AG04449 (cell line): ENCODE measurements at regions not wholly inside any gene's neighbourhood (a gene's known extent, or its start where the extent isn't known, plus 50 kb on each side); places are given as distances from the start of the nearest gene placed in this dataset.

Experiments
- CTCF ChIA-PET: fragments of 350-600 bp; formaldehyde crosslinking; extraction: SDS; loops from one replicate; lab custom pipeline; 2021; ENCODE audit warnings: antibody characterized with exemption; lab: Yijun Ruan, JAX
- POLR2A ChIA-PET: fragments of 400-600, 350-600 bp; formaldehyde crosslinking; extraction: SDS; loops from one replicate; lab custom pipeline; 2020; ENCODE audit warnings: antibody characterized with exemption, inconsistent platforms; lab: Yijun Ruan, JAX
- DNase-seq: peaks from one replicate; pipeline ENCODE4 v3.0.0-alpha.2; 2010; ENCODE audit warnings: low read depth, low spot score
- H3K4me3 ChIP-seq: 2 replicates; pipeline ENCODE4 v1.5.1; 2011; ENCODE audit warnings: low read depth, mild to moderate bottlenecking, control low read depth, low read length
- CTCF ChIP-seq: IDR thresholded peaks from one replicate; pipeline ENCODE4 v1.5.1; 2011; ENCODE audit warnings: mild to moderate bottlenecking, moderate library complexity, low read length, control low read depth, inconsistent platforms; ENCODE audit not compliant: insufficient read depth; ENCODE audit errors: missing control alignments

GRCh38 chr18:6493194-6493593 lies 78.5 kb upstream of the L3MBTL4 start:
- POLR2A ChIA-PET, result no interaction called here
- no peak for TF ChIP-seq CTCF
- CTCF ChIA-PET, result no interaction called here
- no peak for DNase-seq
- no peak overlapping the region for H3K4me3 ChIP-seq

- CTCF ChIA-PET, result no interaction called here
- TF ChIP-seq CTCF, result no peak
- DNase-seq, result no peak
- H3K4me3 ChIP-seq, result no peak overlapping the region
- POLR2A ChIA-PET, result no interaction called here
Measured at GRCh38 chr18:6495536-6495935, 80.8 kb upstream of the L3MBTL4 start.

- DNase-seq, result no peak
- no peak overlapping the region for H3K4me3 ChIP-seq
- CTCF ChIA-PET, result no interaction called here
- POLR2A ChIA-PET, result no interaction called here
- no peak for TF ChIP-seq CTCF
Measured at GRCh38 chr18:6497543-6497942, 82.8 kb upstream of the L3MBTL4 start.

GRCh38 chr18:6498289-6498856 lies 83.7 kb upstream of the L3MBTL4 start:
- no peak overlapping the region for H3K4me3 ChIP-seq
- CTCF ChIA-PET, result interaction anchor here (0.6 kb wide), 1 partner anchor 997 kb away, joined by 3 read pairs; no protein-coding TSS in a partner anchor
- POLR2A ChIA-PET, result no interaction called here
- TF ChIP-seq CTCF, result no peak
- no peak for DNase-seq

GRCh38 chr18:6504605-6505497 lies 90.1 kb upstream of the L3MBTL4 start:
- H3K4me3 ChIP-seq, result no peak overlapping the region
- no peak for TF ChIP-seq CTCF
- ChIA-PET CTCF (no interaction called here), POLR2A (no interaction called here)
- DNase-seq, result no peak

GRCh38 chr18:6505498-6505875 lies 90.8 kb upstream of the L3MBTL4 start:
- POLR2A ChIA-PET, result no interaction called here
- H3K4me3 ChIP-seq, result no peak overlapping the region
- no peak for TF ChIP-seq CTCF
- CTCF ChIA-PET, result no interaction called here
- no peak for DNase-seq
